HS-27A (cell line): ENCODE measurements at regions not wholly inside any gene's neighbourhood (a gene's known extent, or its start where the extent isn't known, plus 50 kb on each side); places are given as distances from the start of the nearest gene placed in this dataset.
"Not testable (repeated sequence)": the region's sequence is repeated elsewhere in the genome, so short reads cannot be mapped to it uniquely, and the experiment has no call there.

Experiments
- DNase-seq: peaks from one replicate; pipeline ENCODE4 v3.0.0-alpha.2; 2012; ENCODE audit warnings: low read depth, missing footprints

- no peak for DNase-seq
Observed at GRCh38 chr21:15434163-15434905, 295.4 kb upstream of the USP25 start.

- DNase-seq: no peak
Observed at GRCh38 chr21:15436031-15436430, 293.8 kb upstream of the USP25 start.

- no peak for DNase-seq
Observed at GRCh38 chr21:15437883-15438282, 291.9 kb upstream of the USP25 start.

- DNase-seq: no peak
Observed at GRCh38 chr21:15439726-15440125, 290.1 kb upstream of the USP25 start.

GRCh38 chr21:15441060-15441493 is 288.7 kb upstream of the USP25 start:
- DNase-seq: no peak

- DNase-seq: no peak
Observed at GRCh38 chr21:15441992-15442391, 287.8 kb upstream of the USP25 start.

- no peak for DNase-seq
Observed at GRCh38 chr21:15442743-15443469, 286.9 kb upstream of the USP25 start.

GRCh38 chr21:15443740-15444117 is 286.1 kb upstream of the USP25 start:
- no peak for DNase-seq

- no peak for DNase-seq
Observed at GRCh38 chr21:15444118-15444960, 285.4 kb upstream of the USP25 start.

GRCh38 chr21:15445327-15445726 is 284.5 kb upstream of the USP25 start:
- no peak for DNase-seq

GRCh38 chr21:15446223-15446622 is 283.6 kb upstream of the USP25 start:
- no peak for DNase-seq

- DNase-seq: no peak
Observed at GRCh38 chr21:15449556-15449955, 280.2 kb upstream of the USP25 start.

GRCh38 chr21:15453261-15453660 is 276.5 kb upstream of the USP25 start:
- no peak for DNase-seq

- DNase-seq: not testable (repeated sequence)
Observed at GRCh38 chr21:15453785-15454184, 276.0 kb upstream of the USP25 start.

- not testable (repeated sequence) for DNase-seq
Observed at GRCh38 chr21:15454931-15455330, 274.9 kb upstream of the USP25 start.

GRCh38 chr21:15455819-15456462 is 273.8 kb upstream of the USP25 start:
- no peak for DNase-seq

- no peak for DNase-seq
Observed at GRCh38 chr21:15457965-15458364, 271.8 kb upstream of the USP25 start.

- DNase-seq: no peak
Observed at GRCh38 chr21:15462092-15462491, 267.7 kb upstream of the USP25 start.

- DNase-seq: no peak
Observed at GRCh38 chr21:15466329-15466728, 263.5 kb upstream of the USP25 start.

GRCh38 chr21:15468368-15468767 is 261.4 kb upstream of the USP25 start:
- DNase-seq: no peak

- DNase-seq: no peak
Observed at GRCh38 chr21:15472108-15473040, 257.4 kb upstream of the USP25 start.
